Caki2 (cell line): ENCODE measurements at regions not wholly inside any gene's neighbourhood (a gene's known extent, or its start where the extent isn't known, plus 50 kb on each side); places are given as distances from the start of the nearest gene placed in this dataset.

Source experiments
- DNase-seq: peaks from one replicate; pipeline ENCODE4 v3.0.0-alpha.2; 2015; ENCODE audit warnings: low read depth
- in situ Hi-C: cut with HindIII; loops from 2 replicates; pipeline ENCODE4 v1.10.0; 2016; ENCODE audit warnings: low sequenced_read_pairs, low pct_unique_long_range_greater_than_20kb, mixed read lengths

GRCh38 chr20:39109933-39110818 is 148.0 kb downstream of the DHX35 start:
- no peak for DNase-seq
- in situ Hi-C loops: no loop called here

DNA sequence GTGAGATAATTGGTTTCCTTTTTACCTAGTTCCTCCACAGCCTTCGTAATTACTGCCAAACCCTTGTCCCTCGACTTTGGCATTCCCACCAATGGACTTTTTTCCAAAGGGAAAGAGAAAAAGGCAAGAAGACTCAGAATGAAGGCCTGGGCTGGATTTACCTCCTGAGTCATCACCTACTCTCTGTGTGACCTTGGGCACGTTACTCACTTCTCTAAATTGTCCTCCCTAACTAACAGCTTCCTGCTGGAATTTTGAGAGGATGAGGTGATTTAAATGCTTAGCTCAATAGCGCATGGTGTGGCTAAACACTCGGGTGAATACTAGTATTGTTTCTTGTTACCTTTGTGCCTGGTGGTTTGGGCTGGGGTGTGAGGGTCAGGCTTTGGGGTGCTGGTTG is 146.6 kb downstream of the DHX35 start:
- no peak for DNase-seq
- in situ Hi-C loops: no loop called here

DNA sequence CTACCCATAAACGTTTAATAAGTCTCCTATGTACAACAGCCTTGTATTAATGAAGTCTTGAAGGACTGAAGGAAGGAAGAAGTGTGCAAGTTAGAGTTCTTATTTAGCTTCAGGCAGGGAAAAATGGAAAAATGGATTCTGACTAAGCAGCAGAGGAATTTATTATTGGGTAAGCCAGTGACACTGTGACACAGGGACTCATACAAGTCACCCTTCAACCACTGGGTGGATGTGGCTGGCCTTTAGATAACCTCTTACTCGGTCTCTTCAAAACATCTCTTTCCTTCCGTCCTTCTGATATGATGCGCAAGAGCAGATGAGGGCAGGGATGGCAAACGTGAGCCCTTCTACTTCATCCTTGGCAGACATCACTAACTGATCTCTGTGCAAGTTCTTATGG is 145.6 kb downstream of the DHX35 start:
- DNase-seq: no peak
- in situ Hi-C loops: no loop called here

- in situ Hi-C loops: no loop called here
- no peak for DNase-seq
Observed at GRCh38 chr20:39106791-39107190, 144.6 kb downstream of the DHX35 start.

DNA sequence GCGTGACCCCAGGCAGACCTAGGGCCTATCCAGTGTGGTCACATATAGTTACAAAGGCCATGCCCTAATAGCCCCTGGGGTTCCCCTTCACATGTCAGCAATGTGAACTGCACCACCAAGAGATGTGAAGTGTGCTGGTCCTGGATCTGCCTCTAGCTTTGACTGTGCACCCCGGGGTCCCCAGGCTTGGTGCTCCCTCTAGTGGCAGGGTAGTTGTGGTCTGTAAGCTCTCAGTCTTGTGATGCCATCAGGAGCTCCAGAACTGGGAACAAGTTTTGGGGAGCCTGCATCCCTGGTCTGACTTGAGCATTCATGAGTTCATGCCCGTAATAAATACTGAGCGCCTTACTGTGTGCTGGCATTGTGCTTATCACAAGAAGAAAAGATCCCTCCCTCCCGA is 143.4 kb downstream of the DHX35 start:
- in situ Hi-C loops: no loop called here

GRCh38 chr20:39103732-39104131 is 141.6 kb downstream of the DHX35 start:
- in situ Hi-C loops: no loop called here
- DNase-seq: no peak

More for the DNA sequence above, 143.4 kb downstream of the DHX35 start:
- no peak for DNase-seq

GRCh38 chr20:39103305-39103704 is 141.2 kb downstream of the DHX35 start:
- in situ Hi-C loops: no loop called here
- no peak for DNase-seq

DNA sequence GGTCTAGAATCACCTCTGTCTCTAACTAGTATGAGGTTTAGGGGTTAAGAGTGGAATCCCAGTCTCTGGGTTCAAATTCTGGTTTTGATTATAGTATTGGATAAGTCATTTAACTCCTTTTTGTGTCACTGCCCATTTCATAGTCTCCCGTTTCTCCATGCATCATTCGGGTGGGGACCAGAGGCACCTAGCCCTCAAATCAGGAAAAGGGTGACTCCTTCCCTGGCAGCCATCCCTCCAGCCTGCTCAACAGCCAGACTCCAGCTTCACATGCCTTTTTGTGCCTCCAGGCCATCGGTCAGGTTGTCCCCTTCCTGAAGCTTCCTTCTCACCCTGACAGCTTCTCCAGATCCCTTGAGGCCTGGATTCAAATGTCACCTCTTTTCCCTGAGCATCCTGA is 139.8 kb downstream of the DHX35 start:
- DNase-seq: no peak
- in situ Hi-C loops: no loop called here

DNA sequence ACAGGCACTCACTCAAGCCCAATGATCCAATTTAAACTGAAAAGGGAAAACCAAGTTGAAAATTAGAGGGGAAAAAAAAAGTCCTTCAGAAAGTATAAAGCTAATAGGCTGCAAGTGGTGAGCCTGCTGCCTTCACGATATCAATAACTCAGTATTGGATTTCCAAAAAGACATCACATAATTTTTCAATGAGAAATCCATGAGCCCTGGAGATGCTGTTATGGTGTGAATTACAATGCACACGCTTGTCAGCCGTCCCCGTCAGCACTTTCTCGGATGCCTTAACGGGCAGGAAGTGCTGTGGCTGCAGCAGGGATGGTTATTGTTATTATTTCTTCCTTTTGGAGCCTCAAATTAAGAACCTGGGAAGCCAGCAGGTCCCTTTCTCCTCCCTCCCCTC is 138.5 kb downstream of the DHX35 start:
- in situ Hi-C loops: no loop called here
- no peak for DNase-seq

GRCh38 chr20:39097889-39098288 is 135.7 kb downstream of the DHX35 start:
- in situ Hi-C loops: no loop called here
- no peak for DNase-seq

DNA sequence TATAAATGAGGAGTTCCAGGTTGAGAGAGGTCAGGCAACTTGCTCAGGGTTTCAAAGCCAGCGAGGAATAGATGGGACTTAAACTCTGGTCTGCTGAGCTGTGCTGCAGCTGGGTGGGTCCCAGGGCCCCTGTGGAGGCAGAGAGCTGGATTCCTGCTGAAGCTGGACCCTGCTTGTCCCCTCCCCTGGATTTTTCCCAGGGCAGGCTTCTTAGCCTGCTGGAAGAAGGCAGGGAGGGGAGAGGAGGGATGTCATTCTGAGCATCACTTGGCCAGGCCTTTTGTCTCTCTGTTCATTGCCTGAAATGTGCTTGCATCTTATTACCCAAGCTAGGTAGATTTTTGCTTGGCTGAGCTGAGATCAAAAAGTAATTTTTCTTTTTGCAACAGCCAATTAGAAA is 133.7 kb downstream of the DHX35 start:
- no peak for DNase-seq
- in situ Hi-C loops: no loop called here

- in situ Hi-C loops: no loop called here
- no peak for DNase-seq
Observed at GRCh38 chr20:39094391-39094790, 132.2 kb downstream of the DHX35 start.

GRCh38 chr20:39092733-39093410 is 130.7 kb downstream of the DHX35 start:
- no peak for DNase-seq
- in situ Hi-C loops: no loop called here

DNA sequence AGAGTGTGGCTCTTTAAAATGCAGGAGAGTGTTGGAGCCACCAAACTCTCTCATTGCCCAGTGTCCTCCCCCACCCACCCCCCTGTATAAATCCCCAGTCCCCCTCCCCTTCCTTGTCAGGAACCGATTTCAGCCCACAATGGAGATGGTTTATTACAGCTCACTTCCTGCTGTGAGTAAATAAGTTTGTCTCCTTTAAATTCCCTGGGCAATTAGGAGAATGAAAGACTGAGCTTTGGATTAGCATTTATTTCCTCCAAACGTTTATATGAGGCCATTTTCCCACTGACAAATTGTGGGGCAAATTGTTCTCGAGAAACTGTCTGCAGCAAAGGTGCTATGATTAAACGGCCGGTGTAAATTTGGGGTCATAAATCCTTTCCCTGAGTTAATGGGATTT is 128.8 kb downstream of the DHX35 start:
- DNase-seq: no peak
- in situ Hi-C loops: no loop called here

- in situ Hi-C loops: no loop called here
Observed at GRCh38 chr20:39089797-39090196, 127.7 kb downstream of the DHX35 start.

More at GRCh38 chr20:39089797-39090196, 127.7 kb downstream of the DHX35 start:
- DNase-seq: no peak
